ENCODE measurements at regions not wholly inside any gene's neighbourhood (a gene's known extent, or its start where the extent isn't known, plus 50 kb on each side); places are given as distances from the start of the nearest gene placed in this dataset.

DNA sequence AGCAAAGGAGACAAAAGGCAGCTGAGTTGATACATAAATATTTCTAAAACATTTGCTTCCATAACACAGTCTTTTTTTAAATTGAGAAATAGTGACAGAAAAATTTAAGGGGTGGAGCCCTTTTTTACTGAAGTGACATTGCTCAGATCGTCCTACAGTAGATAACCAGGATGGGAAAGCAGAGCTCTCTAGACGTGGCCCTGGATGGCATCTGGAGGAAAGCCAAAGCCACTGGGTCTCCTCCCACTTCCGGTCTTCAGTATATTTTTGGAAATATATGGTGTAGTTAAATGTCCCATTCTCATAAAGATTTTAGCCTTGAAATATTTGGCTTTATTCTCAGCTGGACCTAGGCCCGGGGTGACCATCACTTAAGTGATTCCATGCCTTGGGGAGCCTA, 326.1 kb downstream of the ZNF621 start:
- TF ChIP-seq CTCF (IDR thresholded peaks at IDR 0.05) (no peak), POLR2A (IDR thresholded peaks at IDR 0.05; ENCODE audit: low read depth) (no peak), EP300 (IDR thresholded peaks at IDR 0.05) (no peak), POLR2AphosphoS5 (IDR thresholded peaks at IDR 0.05) (no peak)
